ENCODE measurements at regions not wholly inside any gene's neighbourhood (a gene's known extent, or its start where the extent isn't known, plus 50 kb on each side); places are given as distances from the start of the nearest gene placed in this dataset.
"Not testable (repeated sequence)": the region's sequence is repeated elsewhere in the genome, so short reads cannot be mapped to it uniquely, and the experiment has no call there.

DNA sequence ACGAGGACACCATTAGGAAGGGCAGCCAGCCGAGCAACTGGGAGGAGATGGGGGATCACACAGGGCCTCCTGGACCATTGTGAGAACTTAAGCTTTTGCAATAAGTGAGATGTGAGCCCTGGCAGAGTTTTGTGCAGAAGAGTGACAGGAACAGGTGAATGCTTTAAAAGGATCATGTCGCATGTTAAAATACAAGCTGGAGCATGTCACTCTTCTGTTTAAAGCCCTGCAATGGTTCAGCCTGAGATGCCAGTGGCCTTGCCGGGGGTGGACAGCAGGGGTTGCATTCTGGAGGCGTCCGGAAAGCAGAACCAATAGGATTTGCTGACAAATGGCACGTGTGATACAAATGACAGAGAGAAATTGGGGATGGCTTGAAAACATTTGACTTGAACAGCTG is 137.5 kb upstream of the RFLNA start:
- H3K4me1 Mint-ChIP-seq: no peaks in the 10 kb centered on the region
- no peak overlapping the region for H3K4me3 Mint-ChIP-seq
- no peaks in the 10 kb centered on the region for H3K36me3 Mint-ChIP-seq
- no peaks in the 10 kb centered on the region for H3K9me3 Mint-ChIP-seq
- no peak overlapping the region for H3K27ac Mint-ChIP-seq
- no peaks in the 10 kb centered on the region for H3K27me3 Mint-ChIP-seq
- no peak for DNase-seq

DNA sequence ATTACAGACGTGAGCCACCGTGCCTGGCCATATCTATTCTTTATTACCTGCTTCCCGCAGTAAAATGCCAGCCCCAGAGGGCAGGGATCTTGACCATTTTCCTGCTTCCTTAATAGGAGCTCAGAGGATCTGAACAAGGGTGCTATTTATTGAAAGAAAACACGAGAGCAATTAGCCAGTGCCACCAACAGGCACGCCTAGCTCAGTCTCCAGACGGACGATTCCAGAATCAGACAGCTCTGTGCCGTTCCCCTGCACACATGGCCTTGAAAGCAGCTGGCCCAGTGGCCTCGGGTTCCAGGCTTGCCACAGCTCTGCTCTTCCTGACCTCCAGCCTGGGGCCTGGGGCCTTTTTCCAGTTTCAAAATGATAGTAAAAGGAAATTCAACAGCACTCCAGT is 135.2 kb upstream of the RFLNA start:
- H3K9me3 Mint-ChIP-seq: no peaks in the 10 kb centered on the region
- DNase-seq: no peak
- H3K36me3 Mint-ChIP-seq: no peaks in the 10 kb centered on the region
- H3K4me3 Mint-ChIP-seq: no peak overlapping the region
- no peaks in the 10 kb centered on the region for H3K4me1 Mint-ChIP-seq
- H3K27ac Mint-ChIP-seq: no peak overlapping the region
- H3K27me3 Mint-ChIP-seq: no peaks in the 10 kb centered on the region

DNA sequence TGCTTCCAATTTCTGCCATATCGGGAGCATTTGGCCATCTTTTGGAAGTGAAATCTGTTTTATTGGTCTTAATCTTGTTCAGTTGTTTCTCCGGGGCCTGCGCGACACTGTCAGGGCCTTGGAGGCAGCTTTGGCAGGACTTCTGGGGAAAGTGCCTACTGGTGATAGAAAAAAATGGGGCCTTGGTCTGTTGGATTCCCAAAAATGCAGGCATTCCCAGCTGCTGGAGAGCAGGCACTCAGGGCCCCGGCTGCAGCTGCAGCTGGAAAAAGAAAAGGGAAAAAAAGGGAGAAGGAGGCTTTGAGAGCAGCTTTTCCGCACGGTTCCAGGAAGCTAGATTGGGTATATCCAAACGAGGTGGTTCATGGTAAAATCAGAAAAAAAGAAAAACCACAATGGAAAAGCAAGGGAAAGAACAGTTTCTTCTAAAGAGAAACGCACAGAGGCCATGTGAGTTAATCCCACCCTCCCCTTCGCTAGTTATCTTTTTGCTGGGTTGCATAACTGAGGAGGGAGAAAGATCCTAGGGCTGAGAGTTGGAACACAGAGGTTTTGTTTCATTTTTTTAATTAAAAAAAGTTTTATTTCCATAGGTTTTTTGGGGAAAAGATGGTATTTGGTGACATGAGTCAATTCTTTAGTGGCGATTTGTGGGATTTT is 134.7 kb upstream of the RFLNA start:
- H3K4me1 Mint-ChIP-seq: no peaks in the 10 kb centered on the region
- H3K36me3 Mint-ChIP-seq: no peaks in the 10 kb centered on the region
- no peak for DNase-seq
- H3K27ac Mint-ChIP-seq: no peak overlapping the region
- no peak overlapping the region for H3K4me3 Mint-ChIP-seq
- H3K9me3 Mint-ChIP-seq: no peaks in the 10 kb centered on the region
- no peaks in the 10 kb centered on the region for H3K27me3 Mint-ChIP-seq

DNA sequence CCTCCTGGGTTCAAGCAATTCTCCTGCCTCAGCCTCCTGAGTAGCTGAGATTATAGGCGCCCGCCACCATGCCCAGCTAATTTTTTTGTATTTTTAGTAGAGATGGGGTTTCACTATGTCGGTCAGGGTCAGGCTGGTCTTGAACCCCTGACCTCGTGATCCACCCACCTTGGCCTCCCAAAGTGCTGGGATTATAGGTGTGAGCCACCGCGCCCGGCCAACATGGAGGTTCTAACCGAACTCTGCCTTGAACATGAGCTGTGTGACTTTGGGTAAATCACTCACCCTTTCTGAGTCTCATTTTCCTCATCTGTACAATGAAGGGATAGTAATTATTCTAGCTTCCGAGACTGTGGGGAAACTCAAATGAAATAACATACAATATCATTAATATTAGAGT is 133.5 kb upstream of the RFLNA start:
- H3K4me3 Mint-ChIP-seq, H3K4me1 Mint-ChIP-seq, DNase-seq, H3K36me3 Mint-ChIP-seq, H3K9me3 Mint-ChIP-seq, H3K27me3 Mint-ChIP-seq, H3K27ac Mint-ChIP-seq: not testable (repeated sequence)

DNA sequence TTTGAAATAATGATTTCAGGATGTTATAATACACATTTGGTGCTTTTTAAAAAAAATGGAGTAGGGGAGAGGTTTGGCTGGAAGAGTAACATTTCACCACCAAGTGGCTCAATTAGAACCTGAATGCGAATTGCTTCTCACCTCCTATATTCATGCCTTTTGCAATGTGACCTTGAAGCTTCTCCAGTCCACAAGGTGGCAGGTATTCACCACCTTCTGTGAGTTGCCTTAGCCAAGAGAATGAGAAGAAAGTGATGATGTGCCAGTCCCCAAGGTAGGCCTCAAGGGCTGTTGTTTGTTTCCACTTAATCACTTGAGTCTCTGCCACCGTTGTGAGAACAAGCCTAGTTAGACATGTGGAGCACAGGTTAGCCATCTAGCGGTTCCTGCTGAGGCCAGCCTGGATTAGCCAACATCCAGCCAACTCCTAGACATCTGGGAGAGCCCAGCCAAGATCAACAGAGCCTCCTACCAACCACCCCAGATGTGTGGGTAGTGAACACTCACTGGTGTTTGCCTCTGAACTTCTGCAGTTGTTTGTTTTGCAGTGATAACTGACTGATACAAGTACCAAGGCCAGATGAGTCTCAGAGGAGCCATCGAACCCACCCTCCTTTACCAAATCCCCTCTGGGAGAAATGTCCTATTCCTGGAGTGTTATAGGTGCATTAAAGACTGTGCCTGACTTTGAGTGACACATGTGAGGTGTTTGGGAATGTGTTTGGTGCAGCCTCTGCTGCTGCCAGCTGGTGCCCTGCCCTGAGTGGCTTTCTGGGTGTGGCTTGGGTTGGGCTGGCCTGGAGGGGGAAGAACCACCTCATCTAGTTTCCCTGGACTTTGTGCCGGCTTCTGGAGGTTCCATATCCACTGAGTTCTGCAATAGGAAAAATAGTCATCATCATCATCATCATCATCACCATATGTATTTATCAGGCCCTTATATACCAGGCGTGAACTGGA is 132.5 kb upstream of the RFLNA start:
- Mint-ChIP-seq H3K27ac (no peak overlapping the region), H3K4me3 (no peak overlapping the region), H3K27me3 (no peaks in the 10 kb centered on the region), H3K9me3 (no peaks in the 10 kb centered on the region), H3K4me1 (no peaks in the 10 kb centered on the region), H3K36me3 (no peaks in the 10 kb centered on the region)
- DNase-seq: no peak

DNA sequence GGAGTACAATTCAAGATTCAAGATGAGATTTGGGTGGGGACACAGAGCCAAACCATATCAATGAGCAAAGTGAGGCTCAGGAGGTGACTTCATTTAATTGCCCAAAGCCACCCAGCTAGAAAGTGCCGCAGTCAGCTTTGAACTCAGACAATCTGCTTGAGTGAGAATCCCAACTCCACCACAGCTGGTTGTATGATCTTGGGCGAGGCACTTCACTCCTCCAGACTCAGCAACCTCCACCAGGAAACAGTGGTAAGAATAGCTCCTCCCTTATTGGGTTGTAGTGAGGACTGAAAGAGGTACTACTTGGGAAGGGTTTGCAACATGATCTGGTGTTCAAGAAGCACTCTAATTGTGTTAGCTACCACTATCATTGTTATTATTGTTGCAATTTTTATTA is 129.2 kb upstream of the RFLNA start:
- Mint-ChIP-seq H3K9me3 (no peaks in the 10 kb centered on the region), H3K4me3 (no peak overlapping the region), H3K36me3 (no peaks in the 10 kb centered on the region), H3K4me1 (no peaks in the 10 kb centered on the region), H3K27ac (no peak overlapping the region), H3K27me3 (no peaks in the 10 kb centered on the region)
- DNase-seq: no peak

DNA sequence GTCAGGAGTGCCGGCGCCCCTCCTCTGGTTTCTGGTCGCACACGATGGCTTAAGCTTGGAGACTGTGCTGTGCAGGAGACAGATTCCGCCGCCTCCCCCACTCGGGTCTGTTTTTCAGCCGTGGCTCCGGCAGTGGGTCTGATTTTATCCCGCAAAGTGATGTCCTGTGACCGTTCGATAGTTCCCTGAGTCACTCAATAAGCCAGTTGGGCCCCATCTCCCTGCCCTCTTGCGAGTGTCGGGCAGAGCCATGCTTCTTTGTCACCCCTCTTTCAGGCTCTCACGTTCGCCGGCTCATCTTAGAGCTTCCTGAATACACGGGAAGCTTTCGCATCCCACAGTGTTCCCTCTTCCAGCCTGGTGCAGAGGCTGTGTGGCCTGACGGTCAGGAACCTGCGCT is 127.8 kb upstream of the RFLNA start:
- DNase-seq: no peak
- Mint-ChIP-seq H3K4me3 (no peak overlapping the region), H3K9me3 (no peaks in the 10 kb centered on the region), H3K36me3 (no peaks in the 10 kb centered on the region), H3K27me3 (no peaks in the 10 kb centered on the region), H3K4me1 (no peaks in the 10 kb centered on the region), H3K27ac (no peak overlapping the region)

DNA sequence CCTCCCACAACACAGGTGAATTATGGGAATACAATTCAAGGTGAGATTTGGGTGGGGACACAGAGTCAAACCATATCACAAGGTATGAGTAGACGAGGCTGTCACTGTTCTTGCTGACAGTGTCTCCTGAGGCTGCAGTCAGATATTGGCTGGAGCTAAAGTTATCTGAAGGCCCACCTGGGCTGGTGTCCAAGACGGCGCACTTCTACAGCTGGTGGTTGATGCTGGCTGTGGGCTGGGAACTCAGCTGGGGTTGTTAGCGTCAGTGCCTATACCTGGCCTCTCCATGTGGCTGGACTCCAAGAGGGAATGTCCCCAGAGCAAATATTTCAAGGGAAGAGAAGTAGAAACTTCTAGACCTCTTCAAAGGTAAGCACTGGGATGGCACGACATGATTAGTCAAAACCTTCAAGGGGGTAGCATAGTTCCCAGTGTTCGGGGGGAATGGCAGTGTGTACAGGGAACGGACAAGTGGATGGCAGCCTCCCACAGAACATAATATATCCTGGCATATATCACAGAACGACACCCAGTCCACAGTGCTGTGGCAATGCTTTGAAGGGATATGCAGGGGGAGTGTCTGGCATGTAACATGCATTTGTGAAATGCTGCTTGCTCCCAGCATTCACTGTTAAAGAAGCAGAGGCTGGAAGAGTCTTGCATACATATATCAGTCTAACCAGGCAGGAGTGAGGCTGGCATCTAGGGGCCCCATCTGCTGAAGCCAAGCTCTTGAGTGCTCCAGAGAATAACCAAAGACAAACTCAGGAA is 126.7 kb upstream of the RFLNA start:
- DNase-seq: no peak
- no peaks in the 10 kb centered on the region for H3K36me3 Mint-ChIP-seq
- H3K9me3 Mint-ChIP-seq: no peaks in the 10 kb centered on the region
- no peaks in the 10 kb centered on the region for H3K27me3 Mint-ChIP-seq
- no peak overlapping the region for H3K27ac Mint-ChIP-seq
- no peak overlapping the region for H3K4me3 Mint-ChIP-seq
- H3K4me1 Mint-ChIP-seq: no peaks in the 10 kb centered on the region

DNA sequence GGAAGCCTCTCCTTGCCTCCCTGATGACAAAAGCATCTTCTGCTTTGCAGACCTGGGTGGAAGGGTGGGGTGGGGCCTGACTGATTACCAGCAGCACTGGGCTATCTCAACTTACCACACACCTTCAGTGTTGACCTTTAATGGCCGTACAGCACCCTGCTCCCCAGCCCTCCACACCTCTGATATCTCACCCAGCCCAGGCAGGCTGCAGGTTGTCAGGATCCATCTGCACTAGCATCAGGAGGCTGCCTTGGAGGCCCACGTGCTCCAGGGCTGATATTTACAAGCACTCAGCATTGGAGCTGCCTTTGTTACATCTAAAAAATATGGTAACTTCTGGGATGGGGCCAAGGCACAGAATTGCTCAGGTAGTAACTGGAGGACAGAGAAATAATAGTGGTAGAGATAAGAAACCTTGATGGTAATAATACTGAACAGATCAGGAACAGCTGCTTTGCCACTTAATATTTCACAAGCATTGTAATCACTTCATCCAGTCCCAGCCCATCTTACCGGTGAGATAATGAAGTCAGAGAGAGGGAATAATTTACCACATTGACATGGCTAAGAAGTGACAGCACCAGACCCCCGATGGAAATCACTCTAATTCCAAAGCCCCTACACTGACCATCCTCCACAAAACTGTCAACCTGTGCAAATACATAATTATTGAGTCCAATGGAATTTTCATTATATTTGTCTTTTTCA is 125.2 kb upstream of the RFLNA start:
- no peak for DNase-seq
- H3K4me3 Mint-ChIP-seq: no peak overlapping the region
- no peak overlapping the region for H3K27ac Mint-ChIP-seq
- no peaks in the 10 kb centered on the region for H3K36me3 Mint-ChIP-seq
- no peaks in the 10 kb centered on the region for H3K9me3 Mint-ChIP-seq
- H3K4me1 Mint-ChIP-seq: no peaks in the 10 kb centered on the region
- H3K27me3 Mint-ChIP-seq: no peaks in the 10 kb centered on the region

DNA sequence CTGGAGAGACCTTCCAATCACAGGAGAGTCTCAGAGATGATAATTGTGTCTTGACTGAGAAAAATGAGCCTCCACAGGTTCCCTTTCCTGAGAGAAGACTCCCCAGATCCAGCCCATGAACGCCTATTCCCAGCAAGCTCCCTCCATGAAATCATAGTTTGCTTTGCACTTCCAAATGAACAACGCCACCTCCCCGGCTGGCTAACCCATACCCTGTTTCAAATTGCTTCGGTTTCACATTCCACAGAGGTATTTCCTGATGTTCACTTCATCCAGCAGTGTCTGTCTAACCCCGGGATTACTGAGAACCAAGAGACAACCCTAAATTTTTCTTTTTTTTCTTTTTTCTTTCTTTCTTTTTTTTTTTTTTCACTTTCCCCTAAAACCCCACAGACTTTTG is 124.1 kb upstream of the RFLNA start:
- H3K27me3 Mint-ChIP-seq: no peaks in the 10 kb centered on the region
- no peaks in the 10 kb centered on the region for H3K9me3 Mint-ChIP-seq
- no peak overlapping the region for H3K4me3 Mint-ChIP-seq
- H3K36me3 Mint-ChIP-seq: no peaks in the 10 kb centered on the region
- no peak for DNase-seq
- H3K27ac Mint-ChIP-seq: no peak overlapping the region
- H3K4me1 Mint-ChIP-seq: no peaks in the 10 kb centered on the region

DNA sequence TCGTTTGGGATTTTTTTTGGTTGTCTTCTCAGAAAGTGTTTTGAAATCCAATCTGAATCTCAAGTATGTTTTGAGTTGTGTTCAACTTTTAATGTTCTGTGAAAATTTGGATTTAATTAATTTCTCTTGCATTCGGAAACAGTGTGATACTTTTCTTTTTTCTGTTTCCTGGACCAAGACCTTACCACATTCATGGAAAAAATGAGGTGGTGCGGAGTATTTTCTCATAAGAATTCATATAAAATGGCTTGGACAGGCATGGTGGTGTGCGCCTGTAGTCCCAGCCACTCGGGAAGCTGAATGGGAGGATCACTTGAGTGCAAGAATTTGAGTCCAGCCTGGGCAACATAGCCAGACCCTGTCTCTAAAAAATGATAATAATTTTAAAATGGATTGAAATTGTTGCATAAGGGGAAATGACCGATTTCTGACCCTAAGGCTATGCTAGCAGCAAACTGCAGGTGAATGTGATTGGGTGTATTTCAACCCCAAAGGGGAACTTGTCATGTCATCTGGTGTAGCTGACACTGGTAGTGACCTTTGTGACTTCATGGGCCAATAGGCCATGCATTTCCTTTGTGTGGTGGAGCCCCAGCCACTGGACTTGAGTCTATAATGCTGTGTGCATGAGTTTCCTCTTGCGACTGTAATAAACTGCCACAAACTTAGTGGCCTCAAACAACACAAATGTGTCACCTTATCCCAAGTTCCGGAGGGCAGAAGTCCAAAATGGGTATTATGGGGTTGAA is 123.5 kb upstream of the RFLNA start:
- no peak overlapping the region for H3K27ac Mint-ChIP-seq
- no peak for DNase-seq
- H3K36me3 Mint-ChIP-seq: no peaks in the 10 kb centered on the region
- H3K4me3 Mint-ChIP-seq: no peak overlapping the region
- no peaks in the 10 kb centered on the region for H3K27me3 Mint-ChIP-seq
- no peaks in the 10 kb centered on the region for H3K4me1 Mint-ChIP-seq
- H3K9me3 Mint-ChIP-seq: no peaks in the 10 kb centered on the region

DNA sequence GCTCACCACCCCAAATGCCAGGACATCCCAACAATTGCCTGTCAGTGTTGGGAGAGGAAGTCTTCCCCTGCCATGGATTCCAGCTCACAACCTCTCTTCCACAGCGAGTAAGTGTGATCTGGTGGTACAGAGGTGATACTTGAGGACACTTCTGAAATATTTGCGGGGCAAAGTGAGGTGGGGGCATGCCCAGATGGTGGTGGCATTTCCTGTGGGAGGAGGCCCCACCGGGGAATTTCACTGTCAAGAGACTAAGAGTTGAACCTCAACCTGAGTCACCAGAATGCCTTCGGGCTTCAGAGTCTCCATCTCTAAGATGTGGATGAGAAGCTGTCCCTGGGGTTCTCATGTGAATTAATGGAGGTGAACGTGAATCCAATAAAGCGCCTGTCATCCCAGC is 122.3 kb upstream of the RFLNA start:
- H3K27me3 Mint-ChIP-seq: no peaks in the 10 kb centered on the region
- no peak overlapping the region for H3K27ac Mint-ChIP-seq
- no peak for DNase-seq
- no peaks in the 10 kb centered on the region for H3K9me3 Mint-ChIP-seq
- H3K4me1 Mint-ChIP-seq: peaks cover 2% of the 10 kb centered on the region
- H3K4me3 Mint-ChIP-seq: no peak overlapping the region
- no peaks in the 10 kb centered on the region for H3K36me3 Mint-ChIP-seq

DNA sequence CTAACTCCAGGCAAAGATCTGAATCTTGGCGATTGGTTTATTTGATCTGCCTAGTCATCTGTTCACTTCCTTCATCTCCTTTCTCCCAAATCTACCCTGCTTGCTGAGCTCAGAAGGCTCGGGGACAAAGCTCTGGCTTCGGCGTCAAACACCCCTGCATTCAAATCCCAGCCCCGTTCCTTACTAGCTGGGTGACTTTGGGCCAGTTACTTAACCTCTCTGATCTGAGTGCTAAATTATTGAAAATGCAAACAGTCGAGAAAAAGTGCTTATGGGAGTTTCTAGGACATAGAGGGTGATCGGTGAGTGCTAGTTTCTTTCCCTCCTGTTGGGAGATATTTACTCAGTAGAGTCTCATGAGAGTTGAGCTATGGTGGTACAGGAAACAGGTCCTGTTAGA is 121.2 kb upstream of the RFLNA start:
- Mint-ChIP-seq H3K27ac (no peak overlapping the region), H3K27me3 (no peaks in the 10 kb centered on the region), H3K36me3 (no peaks in the 10 kb centered on the region), H3K4me3 (no peak overlapping the region), H3K4me1 (peaks cover 2% of the 10 kb centered on the region), H3K9me3 (no peaks in the 10 kb centered on the region)
- DNase-seq: no peak
